HepG2 (cell line): ENCODE measurements at regions not wholly inside any gene's neighbourhood (a gene's known extent, or its start where the extent isn't known, plus 50 kb on each side); places are given as distances from the start of the nearest gene placed in this dataset.

Experiments
- ATAC-seq: fragments of 200-7000 bp; cut with Tn5 transposase; 3 replicates; pipeline ENCODE4 v1.9.1; 2020; ENCODE audit warnings: mild to moderate bottlenecking, moderate library complexity
- BruUV-seq: library from RNA; stranded (reverse); fragments of 400-500 nt; replicated peaks from 2 replicates; lab custom pipeline; 2021; lab: Mats Ljungman, UMichigan
- CTCF ChIA-PET: fragments of 300-600 bp; formaldehyde crosslinking; extraction: SDS; loops from one replicate; lab custom pipeline; 2021; ENCODE audit warnings: low total read pairs, inconsistent platforms, low intra/inter-chr PET ratio; lab: Yijun Ruan, JAX
- POLR2A ChIA-PET: fragments of 350-600 bp; sonication (Branson Sonifier 250); formaldehyde crosslinking; loops from one replicate; lab custom pipeline; 2020; ENCODE audit warnings: antibody characterized with exemption, inconsistent platforms; lab: Yijun Ruan, JAX
- DNase-seq: peaks from one replicate; pipeline ENCODE4 v3.0.0-alpha.2; 2015; ENCODE audit warnings: low spot score
- FAIRE-seq: peaks from 3 replicates; lab custom pipeline; 2011; peaks lifted over from hg19 to GRCh38; lab: Jason Lieb, UNC
- H2AFZ ChIP-seq: one replicate; pipeline ENCODE4 v1.6.1; 2011; ENCODE audit warnings: low read length, inconsistent platforms
- H3K27ac ChIP-seq: fragments of 300-600 bp; 3 replicates; pipeline ENCODE4 v1.8.0; 2011; ENCODE audit warnings: mixed run types, mild to moderate bottlenecking, mixed read lengths, low read length, inconsistent platforms; ENCODE audit not compliant: insufficient read depth; ENCODE audit errors: extremely low read length
- H3K27me3 ChIP-seq, 2 experiments: fragments of 200-600 bp in 1 of 2; 2 replicates in 1 of 2; 3 replicates in 1 of 2; pipeline versions ENCODE4 v1.6.0 to v1.8.0; 2011; ENCODE audit warnings: low read length in 2 of 2, mild to moderate bottlenecking in 2 of 2, moderate library complexity in 2 of 2, inconsistent platforms in 1 of 2; ENCODE audit not compliant: insufficient read depth in 2 of 2, control insufficient read depth in 1 of 2
- H3K36me3 ChIP-seq, 2 experiments: fragments of 200-600 bp in 1 of 2; replicated peaks in 1 of 2; 2 replicates in 1 of 2; 3 replicates in 1 of 2; pipeline versions ENCODE4 v1.5.1 to v1.8.0; 2011; ENCODE audit warnings: low read length in 2 of 2, inconsistent platforms in 1 of 2; ENCODE audit not compliant: insufficient read depth in 2 of 2, control insufficient read depth in 1 of 2
- H3K4me1 ChIP-seq: 2 replicates; pipeline ENCODE4 v1.5.1; 2012; ENCODE audit warnings: low read length, inconsistent platforms; ENCODE audit not compliant: insufficient read depth
- H3K4me2 ChIP-seq: 2 replicates; pipeline ENCODE4 v1.6.0; 2011; ENCODE audit warnings: low read depth, low read length, inconsistent platforms
- H3K4me3 ChIP-seq, 3 experiments: fragments of 200-600 bp in 1 of 3; sonication (generic), shearing (Covaris generic) in 1 of 3; replicated peaks in 1 of 3; 2 replicates each; pipeline ENCODE4 v1.5.1; 2011 to 2016; ENCODE audit warnings: low read length in 3 of 3, inconsistent platforms in 2 of 3, low read depth in 2 of 3, mild to moderate bottlenecking in 2 of 3, control low read depth in 1 of 3, mixed read lengths in 1 of 3; ENCODE audit not compliant: insufficient read depth in 1 of 3
- H3K79me2 ChIP-seq: one replicate; pipeline ENCODE4 v1.6.1; 2011; ENCODE audit warnings: low read length, inconsistent platforms; ENCODE audit not compliant: insufficient read depth
- H3K9ac ChIP-seq: 2 replicates; pipeline ENCODE4 v1.6.0; 2011; ENCODE audit warnings: mild to moderate bottlenecking, low read depth, low read length, inconsistent platforms; ENCODE audit not compliant: insufficient read depth
- H3K9me3 ChIP-seq: 2 replicates; pipeline ENCODE4 v1.5.1; 2012; ENCODE audit warnings: mild to moderate bottlenecking, low read length
- H4K20me1 ChIP-seq: 2 replicates; pipeline ENCODE4 v1.6.0; 2011; ENCODE audit warnings: inconsistent platforms, mild to moderate bottlenecking, low read length, moderate library complexity; ENCODE audit not compliant: insufficient read depth
- ATF3 ChIP-seq: sonication (generic); formaldehyde crosslinking; IDR thresholded peaks from 2 replicates; pipeline ENCODE4 v1.4.0; 2020; ENCODE audit warnings: missing genetic modification reagents
- DPF2 ChIP-seq: sonication (generic); formaldehyde crosslinking; IDR thresholded peaks from 2 replicates; pipeline ENCODE4 v1.4.0; 2020; ENCODE audit warnings: mild to moderate bottlenecking, low read depth, missing genetic modification reagents, borderline replicate concordance
- KLF13 ChIP-seq: sonication (generic); formaldehyde crosslinking; IDR thresholded peaks from 2 replicates; pipeline ENCODE4 v1.4.0; 2020; ENCODE audit warnings: mild to moderate bottlenecking, missing genetic modification reagents
- MAF1 ChIP-seq: sonication (generic); formaldehyde crosslinking; IDR thresholded peaks from 2 replicates; pipeline ENCODE4 v1.5.0; 2020; ENCODE audit warnings: missing genetic modification reagents, borderline replicate concordance
- MYNN ChIP-seq: sonication (generic); formaldehyde crosslinking; IDR thresholded peaks from 2 replicates; pipeline ENCODE4 v1.4.0; 2020; ENCODE audit warnings: mild to moderate bottlenecking, low read depth, missing genetic modification reagents
- NAIF1 ChIP-seq: sonication (generic); formaldehyde crosslinking; IDR thresholded peaks from 2 replicates; pipeline ENCODE4 v1.5.0; 2020; ENCODE audit warnings: mild to moderate bottlenecking, missing genetic modification reagents, borderline replicate concordance
- STAT6 ChIP-seq: sonication (generic); formaldehyde crosslinking; IDR thresholded peaks from 2 replicates; pipeline ENCODE4 v1.4.0; 2020; ENCODE audit warnings: missing genetic modification reagents, mild to moderate bottlenecking, borderline replicate concordance
- ZBTB2 ChIP-seq: sonication (generic); formaldehyde crosslinking; IDR thresholded peaks from 2 replicates; pipeline ENCODE4 v1.8.0; 2022; ENCODE audit warnings: low read depth, missing genetic modification reagents
- ZBTB7A ChIP-seq: sonication (generic); formaldehyde crosslinking; IDR thresholded peaks from 2 replicates; pipeline ENCODE4 v1.8.0; 2022; ENCODE audit warnings: mild to moderate bottlenecking, missing genetic modification reagents
- ZNF207 ChIP-seq: fragments of 450-650 bp; IDR thresholded peaks from 2 replicates; pipeline ENCODE4 v1.6.1; 2016; ENCODE audit warnings: antibody characterized with exemption, borderline replicate concordance
- ZNF788 ChIP-seq: sonication (generic); formaldehyde crosslinking; IDR thresholded peaks from 2 replicates; pipeline ENCODE4 v1.5.0; 2020; ENCODE audit warnings: mild to moderate bottlenecking, missing genetic modification reagents, borderline replicate concordance
- WGBS: methylation state at CpG from one replicate; pipeline ENCODE4 v1.1.6; 2017; ENCODE audit warnings: low lambda C conversion rate; 5-methylcytosine and 5-hydroxymethylcytosine counted together
- in situ Hi-C: cut with HindIII; loops from 2 replicates; pipeline ENCODE4 v1.10.0; 2017; ENCODE audit warnings: low pct_unique_long_range_greater_than_20kb; ENCODE audit not compliant: extremely low pct_ligation_motif_present
- intact Hi-C: fragments of 100-400 bp; cut with micrococcal nuclease; formaldehyde crosslinking; loops from one replicate; pipeline ENCODE4 v1.10.0; 2022; ENCODE audit not compliant: unreplicated experiment

- Histone ChIP-seq H3K9me3 (no peaks in the 10 kb centered on the region; the same call in 1 of the 2 replicates), H3K9ac (no peak overlapping the region), H3K27ac (no peak overlapping the region), H3K4me1 (no peaks in the 10 kb centered on the region), H3K36me3 (no peaks in the 10 kb centered on the region), H4K20me1 (no peaks in the 10 kb centered on the region), H3K4me3 (no peak overlapping the region), H3K27me3 (no peaks in the 10 kb centered on the region), H2AFZ (no peak overlapping the region), H3K4me2 (no peak overlapping the region), H3K79me2 (no peaks in the 10 kb centered on the region)
- WGBS, result 4% methylated on average over 3 of the region's 3 CpGs
- ChIA-PET CTCF (no interaction called here), POLR2A (no interaction called here)
- no TSS peak for BruUV-seq
- DNase-seq (no peak), FAIRE-seq (no peak), ATAC-seq (no peak)
- in situ Hi-C loops (no loop called here), intact Hi-C loops (no loop called here)
- TF ChIP-seq MAF1 (CRISPR knock-in tag), result no peak
- no peak for TF ChIP-seq STAT6 (CRISPR knock-in tag)
- no peak for TF ChIP-seq DPF2
- no peak for TF ChIP-seq MYNN
- TF ChIP-seq ZNF788, result no peak
- no peak for TF ChIP-seq NAIF1
- no peak for TF ChIP-seq ZNF207
- TF ChIP-seq ATF3 (CRISPR knock-in tag), result no peak
- TF ChIP-seq ZBTB7A (CRISPR knock-in tag), result no peak
- TF ChIP-seq KLF13 (CRISPR knock-in tag), result no peak
- no peak for TF ChIP-seq ZBTB2 (CRISPR knock-in tag)
Measured at GRCh38 chr3:110210086-110210660, 861.4 kb upstream of the NECTIN3 start.
